ENCODE measurements at regions not wholly inside any gene's neighbourhood (a gene's known extent, or its start where the extent isn't known, plus 50 kb on each side); places are given as distances from the start of the nearest gene placed in this dataset.

DNA sequence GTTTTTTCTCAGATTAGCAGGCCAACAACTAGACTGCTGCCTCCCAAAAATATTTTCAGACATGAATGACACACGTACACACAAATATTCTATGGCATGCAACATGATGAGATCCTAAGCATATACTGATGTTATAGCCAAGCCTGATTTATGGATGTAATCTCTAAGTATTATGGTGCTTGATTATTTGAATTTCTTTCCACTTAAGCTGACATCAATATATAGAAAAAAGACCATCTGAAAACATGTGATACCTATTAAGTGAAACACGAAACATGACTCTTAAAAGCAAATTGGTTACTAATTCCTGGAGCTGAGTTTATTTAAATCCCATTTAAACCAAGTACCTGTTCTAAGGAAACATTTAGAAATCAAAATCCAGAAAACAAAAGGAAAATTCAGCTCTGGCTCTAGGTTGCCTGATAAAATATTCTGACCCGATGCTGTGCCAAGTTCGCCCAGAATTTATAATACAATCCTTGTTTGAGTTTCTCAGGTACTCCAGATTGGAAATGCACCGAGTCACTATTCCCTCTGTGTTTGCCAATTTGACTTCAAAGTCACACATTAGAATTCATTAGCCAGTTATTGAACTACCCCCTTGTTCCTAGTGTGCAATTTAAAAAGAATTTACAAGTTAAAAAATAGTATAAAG lies 548.6 kb downstream of the CSNK1G3 start:
- Mint-ChIP-seq H3K9me3 (ENCODE audit: low read depth, unreplicated experiment) (peaks cover 3% of the 10 kb centered on the region), H3K27me3 (ENCODE audit: unreplicated experiment) (no peaks in the 10 kb centered on the region), H3K27ac (ENCODE audit: unreplicated experiment) (no peak overlapping the region), H3K36me3 (ENCODE audit: insufficient read depth, unreplicated experiment) (peaks cover 5% of the 10 kb centered on the region), H3K4me3 (ENCODE audit: low read depth, unreplicated experiment) (no peak overlapping the region), H3K4me1 (ENCODE audit: low read depth, unreplicated experiment) (peaks cover 42% of the 10 kb centered on the region)
- TF ChIP-seq, protein P1, sequence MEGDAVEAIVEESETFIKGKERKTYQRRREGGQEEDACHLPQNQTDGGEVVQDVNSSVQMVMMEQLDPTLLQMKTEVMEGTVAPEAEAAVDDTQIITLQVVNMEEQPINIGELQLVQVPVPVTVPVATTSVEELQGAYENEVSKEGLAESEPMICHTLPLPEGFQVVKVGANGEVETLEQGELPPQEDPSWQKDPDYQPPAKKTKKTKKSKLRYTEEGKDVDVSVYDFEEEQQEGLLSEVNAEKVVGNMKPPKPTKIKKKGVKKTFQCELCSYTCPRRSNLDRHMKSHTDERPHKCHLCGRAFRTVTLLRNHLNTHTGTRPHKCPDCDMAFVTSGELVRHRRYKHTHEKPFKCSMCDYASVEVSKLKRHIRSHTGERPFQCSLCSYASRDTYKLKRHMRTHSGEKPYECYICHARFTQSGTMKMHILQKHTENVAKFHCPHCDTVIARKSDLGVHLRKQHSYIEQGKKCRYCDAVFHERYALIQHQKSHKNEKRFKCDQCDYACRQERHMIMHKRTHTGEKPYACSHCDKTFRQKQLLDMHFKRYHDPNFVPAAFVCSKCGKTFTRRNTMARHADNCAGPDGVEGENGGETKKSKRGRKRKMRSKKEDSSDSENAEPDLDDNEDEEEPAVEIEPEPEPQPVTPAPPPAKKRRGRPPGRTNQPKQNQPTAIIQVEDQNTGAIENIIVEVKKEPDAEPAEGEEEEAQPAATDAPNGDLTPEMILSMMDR (IDR thresholded peaks at IDR 0.05; ENCODE audit: unreplicated experiment): no peak
- intact Hi-C loops (cut with micrococcal nuclease; ENCODE audit: unreplicated experiment): no loop called here
- CTCF ChIA-PET: interaction anchor here (0.6 kb wide), 1 partner anchor 17 kb away, joined by 3 read pairs; no protein-coding TSS in a partner anchor
- BruUV-seq (replicated peaks): no TSS peak
- no peak for DNase-seq

DNA sequence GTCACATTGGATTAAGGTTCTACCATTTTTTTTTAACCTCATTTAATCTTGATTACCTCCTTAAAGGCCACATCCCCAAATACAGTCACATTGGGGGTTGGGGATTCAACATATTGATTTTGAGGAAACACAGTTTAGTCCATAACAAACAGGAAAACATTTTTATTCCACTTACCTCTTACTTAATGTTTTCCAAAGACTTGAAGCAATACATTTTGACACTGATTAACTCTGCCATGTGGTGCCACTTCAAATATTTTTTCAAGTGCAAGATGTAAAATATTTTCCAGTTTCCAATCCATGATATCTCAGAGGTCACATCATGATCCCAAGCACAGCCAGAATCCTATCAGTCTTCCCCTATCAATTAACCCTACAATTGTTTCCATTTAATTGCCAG lies 548.0 kb downstream of the CSNK1G3 start:
- no TSS peak for BruUV-seq (replicated peaks)
- TF ChIP-seq, protein P1 (IDR thresholded peaks at IDR 0.05; ENCODE audit: unreplicated experiment): no peak
- CTCF ChIA-PET: no interaction called here
- Mint-ChIP-seq H3K4me3 (ENCODE audit: low read depth, unreplicated experiment) (no peak overlapping the region), H3K4me1 (ENCODE audit: low read depth, unreplicated experiment) (peaks cover 42% of the 10 kb centered on the region), H3K9me3 (ENCODE audit: low read depth, unreplicated experiment) (peaks cover 3% of the 10 kb centered on the region), H3K36me3 (ENCODE audit: insufficient read depth, unreplicated experiment) (peaks cover 5% of the 10 kb centered on the region), H3K27ac (ENCODE audit: unreplicated experiment) (no peak overlapping the region), H3K27me3 (ENCODE audit: unreplicated experiment) (no peaks in the 10 kb centered on the region)
- no peak for DNase-seq
- intact Hi-C loops (cut with micrococcal nuclease; ENCODE audit: unreplicated experiment): no loop called here

DNA sequence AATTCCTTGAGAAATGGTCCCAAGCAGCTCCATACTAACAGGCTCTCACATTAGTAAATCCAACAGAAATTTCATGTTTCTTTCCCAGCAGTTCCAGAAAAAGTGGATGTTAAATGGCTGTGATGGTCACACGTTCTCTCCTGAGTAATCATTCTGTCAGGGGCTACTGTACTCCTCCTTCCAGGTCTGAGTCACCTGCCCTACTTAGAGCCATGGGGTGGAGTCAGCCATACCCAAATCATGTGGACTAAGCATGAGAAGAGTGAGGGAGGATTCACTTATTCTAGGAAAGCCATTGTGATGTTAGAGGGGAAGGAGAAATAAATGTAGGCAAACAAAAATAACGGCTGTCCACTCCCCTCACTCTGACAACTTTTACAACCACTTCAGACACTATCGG lies 547.2 kb downstream of the CSNK1G3 start:
- Mint-ChIP-seq H3K4me1 (ENCODE audit: low read depth, unreplicated experiment) (peaks cover 42% of the 10 kb centered on the region), H3K9me3 (ENCODE audit: low read depth, unreplicated experiment) (no peaks in the 10 kb centered on the region), H3K4me3 (ENCODE audit: low read depth, unreplicated experiment) (no peak overlapping the region), H3K27ac (ENCODE audit: unreplicated experiment) (no peak overlapping the region), H3K36me3 (ENCODE audit: insufficient read depth, unreplicated experiment) (peaks cover 5% of the 10 kb centered on the region), H3K27me3 (ENCODE audit: unreplicated experiment) (no peaks in the 10 kb centered on the region)
- TF ChIP-seq, protein P1 (IDR thresholded peaks at IDR 0.05; ENCODE audit: unreplicated experiment): no peak
- DNase-seq: no peak
- BruUV-seq (replicated peaks): no TSS peak
- intact Hi-C loops (cut with micrococcal nuclease; ENCODE audit: unreplicated experiment): loop anchor here (5.0 to 10.0 kb wide), 4 partner anchors 346 to 688 kb away; partner anchors contain the start of gene ZNF608
- CTCF ChIA-PET: no interaction called here

DNA sequence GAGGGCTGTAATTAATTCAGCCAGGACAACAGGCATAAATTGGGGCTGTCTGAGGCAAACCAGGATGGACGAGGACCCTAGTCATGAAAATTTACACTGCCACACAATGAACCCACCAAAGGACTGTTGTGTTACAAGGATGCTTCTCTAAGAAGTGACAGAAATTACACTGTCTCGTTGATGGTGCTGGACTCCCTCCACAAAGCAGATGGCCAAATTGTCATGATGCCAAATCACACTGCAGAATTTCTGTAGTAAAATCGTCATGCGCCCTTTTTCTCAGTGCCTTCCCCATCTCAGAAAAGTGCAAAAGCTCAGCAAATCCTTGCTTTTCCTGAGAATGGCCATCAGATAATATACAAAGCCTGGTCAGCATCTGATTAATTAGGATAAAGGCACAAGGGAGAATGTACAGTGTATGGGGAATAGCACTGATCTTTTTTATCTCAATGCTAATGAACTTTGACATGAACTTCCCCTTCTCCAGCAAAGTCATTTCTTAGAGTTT lies 545.8 kb downstream of the CSNK1G3 start:
- no peak for DNase-seq
- Mint-ChIP-seq H3K4me3 (ENCODE audit: low read depth, unreplicated experiment) (peak overlapping the region; percentile 64), H3K27me3 (ENCODE audit: unreplicated experiment) (no peaks in the 10 kb centered on the region), H3K27ac (ENCODE audit: unreplicated experiment) (no peak overlapping the region), H3K36me3 (ENCODE audit: insufficient read depth, unreplicated experiment) (peaks cover 5% of the 10 kb centered on the region), H3K4me1 (ENCODE audit: low read depth, unreplicated experiment) (peaks cover 42% of the 10 kb centered on the region), H3K9me3 (ENCODE audit: low read depth, unreplicated experiment) (no peaks in the 10 kb centered on the region)
- no TSS peak for BruUV-seq (replicated peaks)
- intact Hi-C loops (cut with micrococcal nuclease; ENCODE audit: unreplicated experiment): loop anchor here (5.0 to 10.0 kb wide), 4 partner anchors 347 to 690 kb away; partner anchors contain the start of gene ZNF608
- TF ChIP-seq, protein P1 (IDR thresholded peaks at IDR 0.05; ENCODE audit: unreplicated experiment): no peak
- CTCF ChIA-PET: interaction anchor here (0.9 kb wide), 2 partner anchors 25 to 604 kb away, joined by 3 to 4 read pairs; no protein-coding TSS in a partner anchor
